SK-N-SH (cell line): ENCODE measurements at regions not wholly inside any gene's neighbourhood (a gene's known extent, or its start where the extent isn't known, plus 50 kb on each side); places are given as distances from the start of the nearest gene placed in this dataset.

Experiments
- CTCF ChIA-PET: fragments of 300-600, 350-600 bp; formaldehyde crosslinking; extraction: SDS; loops from one replicate; lab custom pipeline; 2021; lab: Yijun Ruan, JAX
- POLR2A ChIA-PET: fragments of 350-600 bp; sonication (Branson Sonifier 250); formaldehyde crosslinking; extraction: SDS; loops from one replicate; lab custom pipeline; 2020; ENCODE audit warnings: antibody characterized with exemption, inconsistent platforms; lab: Yijun Ruan, JAX
- DNase-seq: peaks from one replicate; pipeline ENCODE4 v3.0.0; 2012
- H2AFZ ChIP-seq: fragments of 200-600 bp; sonication (generic); 2 replicates; pipeline ENCODE4 v1.8.1; 2016; ENCODE audit warnings: antibody characterized with exemption, mild to moderate bottlenecking, low read depth
- H3F3A ChIP-seq: fragments of 200-600 bp; sonication (generic); replicated peaks from 2 replicates; pipeline ENCODE3; 2016; ENCODE audit warnings: antibody characterized with exemption, mild to moderate bottlenecking; ENCODE audit not compliant: insufficient read depth
- H3K27ac ChIP-seq, 2 experiments: fragments of 200-500 bp in 1 of 2; fragments of 200-600 bp in 1 of 2; sonication (Bioruptor generic) in 1 of 2; sonication (generic), shearing (Covaris generic) in 1 of 2; 2 replicates each; pipeline versions ENCODE4 v1.5.1 to v1.6.1; 2014 to 2016; ENCODE audit warnings: low read depth in 2 of 2, inconsistent platforms in 1 of 2, low read length in 1 of 2, mild to moderate bottlenecking in 1 of 2, mixed read lengths in 1 of 2
- H3K27me3 ChIP-seq: fragments of 200-600 bp; sonication (generic), shearing (Covaris generic); 2 replicates; pipeline ENCODE4 v1.6.1; 2016; ENCODE audit warnings: mixed run types; ENCODE audit not compliant: insufficient read depth
- H3K36me3 ChIP-seq, 2 experiments: fragments of 200-500 bp in 1 of 2; fragments of 200-600 bp in 1 of 2; sonication (Bioruptor generic) in 1 of 2; sonication (generic) in 1 of 2; replicated peaks in 1 of 2; 2 replicates each; pipeline versions ENCODE3 to v1.5.1; 2014 to 2016; ENCODE audit warnings: low read length in 1 of 2, mild to moderate bottlenecking in 1 of 2; ENCODE audit not compliant: insufficient read depth in 2 of 2, control insufficient read depth in 1 of 2
- H3K4me1 ChIP-seq, 2 experiments: fragments of 200-500 bp in 1 of 2; fragments of 200-600 bp in 1 of 2; sonication (Bioruptor generic) in 1 of 2; sonication (generic), shearing (Covaris generic) in 1 of 2; 2 replicates each; pipeline versions ENCODE4 v1.5.1 to v1.6.1; 2014 to 2016; ENCODE audit warnings: low read depth in 1 of 2, low read length in 1 of 2, mixed run types in 1 of 2; ENCODE audit not compliant: insufficient read depth in 2 of 2, control insufficient read depth in 1 of 2
- H3K4me2 ChIP-seq: fragments of 200-600 bp; sonication (generic), shearing (Covaris generic); 2 replicates; pipeline ENCODE4 v1.6.1; 2017; ENCODE audit warnings: mixed run types
- H3K4me3 ChIP-seq, 2 experiments: fragments of 200-500 bp in 1 of 2; fragments of 200-600 bp in 1 of 2; sonication (Bioruptor generic) in 1 of 2; sonication (generic), shearing (Covaris generic) in 1 of 2; 2 replicates each; pipeline versions ENCODE4 v1.5.1 to v1.8.1; 2014 to 2016; ENCODE audit warnings: low read depth in 2 of 2, inconsistent platforms in 1 of 2, low read length in 1 of 2, mild to moderate bottlenecking in 1 of 2, mixed read lengths in 1 of 2, moderate library complexity in 1 of 2
- H3K79me2 ChIP-seq: fragments of 200-600 bp; sonication (generic); 2 replicates; pipeline ENCODE4 v1.8.1; 2017; ENCODE audit warnings: mild to moderate bottlenecking; ENCODE audit not compliant: insufficient read depth
- H3K9ac ChIP-seq: fragments of 200-600 bp; sonication (generic); 2 replicates; pipeline ENCODE4 v1.6.1; 2017; ENCODE audit warnings: mixed run types
- H3K9me2 ChIP-seq: fragments of 200-600 bp; sonication (generic); 2 replicates; pipeline ENCODE4 v1.6.1; 2017; ENCODE audit warnings: mixed run types
- H3K9me3 ChIP-seq: fragments of 200-600 bp; sonication (generic); 2 replicates; pipeline ENCODE4 v1.6.1; 2017; ENCODE audit warnings: mixed run types, mild to moderate bottlenecking, moderate library complexity
- H4K20me1 ChIP-seq: fragments of 200-600 bp; sonication (generic); 2 replicates; pipeline ENCODE4 v1.6.1; 2017; ENCODE audit warnings: mild to moderate bottlenecking, mixed run types; ENCODE audit not compliant: insufficient read depth
- CHD2 ChIP-seq: fragments of 150-350 bp; IDR thresholded peaks from 2 replicates; pipeline ENCODE4 v1.6.1; 2018; ENCODE audit warnings: low read length; ENCODE audit not compliant: partially characterized antibody
- EP300 ChIP-seq, 2 experiments: IDR thresholded peaks; 2 replicates each; pipeline versions ENCODE4 v1.4.0 to v1.6.1; 2012; ENCODE audit warnings: borderline replicate concordance in 1 of 2, low read depth in 1 of 2, low read length in 1 of 2
- FOXJ3 ChIP-seq: sonication (generic); formaldehyde crosslinking; IDR thresholded peaks from 2 replicates; pipeline ENCODE4 v1.5.1; 2020; ENCODE audit warnings: mild to moderate bottlenecking, missing genetic modification reagents
- GATA2 ChIP-seq: sonication (generic); formaldehyde crosslinking; IDR thresholded peaks from 2 replicates; pipeline ENCODE4 v1.5.0; 2020; ENCODE audit warnings: mild to moderate bottlenecking, missing genetic modification reagents
- MEF2A ChIP-seq: IDR thresholded peaks from 2 replicates; pipeline ENCODE4 v1.4.0; 2012; ENCODE audit warnings: low read depth, borderline replicate concordance
- NFIC ChIP-seq: IDR thresholded peaks from 2 replicates; pipeline ENCODE4 v1.4.0; 2012; ENCODE audit warnings: borderline replicate concordance
- RCOR1 ChIP-seq: fragments of 150-350 bp; IDR thresholded peaks from 2 replicates; pipeline ENCODE4 v1.6.1; 2017; ENCODE audit warnings: antibody characterized with exemption, low read length
- RFX5 ChIP-seq: IDR thresholded peaks from 2 replicates; pipeline ENCODE4 v1.6.1; 2012; ENCODE audit warnings: mild to moderate bottlenecking, improper control_type of control experiment, low read length
- TCF12 ChIP-seq: IDR thresholded peaks from 2 replicates; pipeline ENCODE4 v1.4.0; 2012
- TEAD4 ChIP-seq: IDR thresholded peaks from 2 replicates; pipeline ENCODE4 v1.4.0; 2012; ENCODE audit warnings: mild to moderate bottlenecking, borderline replicate concordance; ENCODE audit not compliant: insufficient read depth
- YY1 ChIP-seq: IDR thresholded peaks from 2 replicates; pipeline ENCODE4 v1.4.0; 2012; ENCODE audit warnings: low read depth, mild to moderate bottlenecking
- WGBS: methylation state at CpG from one replicate; pipeline ENCODE4 v1.1.6; 2017; ENCODE audit warnings: low lambda C conversion rate; 5-methylcytosine and 5-hydroxymethylcytosine counted together
- TF ChIP-seq, protein P1 (sequence below): IDR thresholded peaks from 2 replicates; pipeline ENCODE4 v1.4.0; 2012; ENCODE audit warnings: low read depth, borderline replicate concordance
- TF ChIP-seq, protein P2 (sequence below): IDR thresholded peaks from 2 replicates; pipeline ENCODE4 v1.4.0; 2012; ENCODE audit warnings: low read depth, borderline replicate concordance
- TF ChIP-seq, protein P3 (sequence below): fragments of 150-350 bp; IDR thresholded peaks from 2 replicates; pipeline ENCODE4 v1.6.1; 2017; ENCODE audit warnings: antibody characterized with exemption, low read length, low read depth, borderline replicate concordance

DNA sequence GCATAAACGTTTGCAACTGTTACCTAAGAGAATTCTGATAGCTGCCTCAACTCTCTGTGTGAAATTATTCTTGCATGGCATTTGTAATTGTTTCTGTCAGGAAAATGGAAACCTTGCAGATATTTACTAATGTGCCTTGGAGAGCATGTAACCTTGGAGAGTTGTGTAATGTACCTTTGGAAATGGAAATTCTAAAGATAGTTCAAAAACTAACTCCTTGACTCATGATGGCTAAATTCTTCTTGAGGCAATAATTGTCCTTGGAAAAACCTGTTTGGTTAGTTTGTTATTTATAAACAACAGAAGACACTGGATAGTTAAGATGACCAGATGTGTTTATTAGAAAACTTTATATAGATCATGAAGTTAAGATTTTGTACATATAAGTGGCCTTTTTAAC, 1033.8 kb downstream of the PLA2G4A start (continued):
- TF ChIP-seq, protein P1, sequence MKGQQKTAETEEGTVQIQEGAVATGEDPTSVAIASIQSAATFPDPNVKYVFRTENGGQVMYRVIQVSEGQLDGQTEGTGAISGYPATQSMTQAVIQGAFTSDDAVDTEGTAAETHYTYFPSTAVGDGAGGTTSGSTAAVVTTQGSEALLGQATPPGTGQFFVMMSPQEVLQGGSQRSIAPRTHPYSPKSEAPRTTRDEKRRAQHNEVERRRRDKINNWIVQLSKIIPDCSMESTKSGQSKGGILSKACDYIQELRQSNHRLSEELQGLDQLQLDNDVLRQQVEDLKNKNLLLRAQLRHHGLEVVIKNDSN = no peak
- TF ChIP-seq MEF2A = no peak
- TF ChIP-seq, protein P2, sequence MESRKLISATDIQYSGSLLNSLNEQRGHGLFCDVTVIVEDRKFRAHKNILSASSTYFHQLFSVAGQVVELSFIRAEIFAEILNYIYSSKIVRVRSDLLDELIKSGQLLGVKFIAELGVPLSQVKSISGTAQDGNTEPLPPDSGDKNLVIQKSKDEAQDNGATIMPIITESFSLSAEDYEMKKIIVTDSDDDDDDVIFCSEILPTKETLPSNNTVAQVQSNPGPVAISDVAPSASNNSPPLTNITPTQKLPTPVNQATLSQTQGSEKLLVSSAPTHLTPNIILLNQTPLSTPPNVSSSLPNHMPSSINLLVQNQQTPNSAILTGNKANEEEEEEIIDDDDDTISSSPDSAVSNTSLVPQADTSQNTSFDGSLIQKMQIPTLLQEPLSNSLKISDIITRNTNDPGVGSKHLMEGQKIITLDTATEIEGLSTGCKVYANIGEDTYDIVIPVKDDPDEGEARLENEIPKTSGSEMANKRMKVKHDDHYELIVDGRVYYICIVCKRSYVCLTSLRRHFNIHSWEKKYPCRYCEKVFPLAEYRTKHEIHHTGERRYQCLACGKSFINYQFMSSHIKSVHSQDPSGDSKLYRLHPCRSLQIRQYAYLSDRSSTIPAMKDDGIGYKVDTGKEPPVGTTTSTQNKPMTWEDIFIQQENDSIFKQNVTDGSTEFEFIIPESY = no peak

DNA sequence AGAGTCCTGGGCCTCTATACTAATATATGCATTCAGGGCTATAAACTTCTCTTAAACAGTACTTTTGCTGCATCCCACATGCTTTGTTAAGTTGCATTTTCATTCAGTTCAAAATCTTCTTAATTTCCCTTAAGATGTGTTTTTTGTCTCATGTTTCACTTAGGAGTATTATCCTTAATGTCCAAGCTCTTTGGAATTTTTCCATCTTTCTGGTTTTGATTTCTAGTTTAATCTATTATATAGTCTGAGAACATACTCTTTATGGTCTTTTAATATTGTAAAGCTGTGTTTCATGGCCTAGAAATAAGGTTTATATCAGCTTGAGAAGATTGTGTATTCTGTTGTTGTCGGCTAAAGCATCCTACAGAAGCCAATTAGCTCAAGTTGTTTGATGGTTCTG, 1041.8 kb downstream of the PLA2G4A start:
- Histone ChIP-seq H3K36me3 (no peaks in the 10 kb centered on the region), H3K9me3 (no peaks in the 10 kb centered on the region), H3K4me1 (peaks cover 0 to 6% of the 10 kb centered on the region in 2 experiments; a peak in 2 of 4 replicates), H4K20me1 (no peaks in the 10 kb centered on the region), H3K4me2 (no peak overlapping the region), H2AFZ (no peak overlapping the region), H3K9ac (no peak overlapping the region), H3F3A (no peaks in the 10 kb centered on the region), H3K4me3 (no peak overlapping the region), H3K9me2 (no peaks in the 10 kb centered on the region), H3K27me3 (no peaks in the 10 kb centered on the region), H3K79me2 (no peaks in the 10 kb centered on the region), H3K27ac (peak overlapping the region in 1 of 2 experiments; percentile 85; a peak in 2 of 4 replicates)
- no peak for TF ChIP-seq RFX5
- ChIA-PET POLR2A (no interaction called here), CTCF (interaction anchor here (0.5 to 1.1 kb wide), 3 partner anchors 9 to 91 kb away, joined by 3 read pairs; no protein-coding TSS in a partner anchor)
- no peak for DNase-seq
- WGBS = 56% methylated on average over 1 of the region's 1 CpG

DNA sequence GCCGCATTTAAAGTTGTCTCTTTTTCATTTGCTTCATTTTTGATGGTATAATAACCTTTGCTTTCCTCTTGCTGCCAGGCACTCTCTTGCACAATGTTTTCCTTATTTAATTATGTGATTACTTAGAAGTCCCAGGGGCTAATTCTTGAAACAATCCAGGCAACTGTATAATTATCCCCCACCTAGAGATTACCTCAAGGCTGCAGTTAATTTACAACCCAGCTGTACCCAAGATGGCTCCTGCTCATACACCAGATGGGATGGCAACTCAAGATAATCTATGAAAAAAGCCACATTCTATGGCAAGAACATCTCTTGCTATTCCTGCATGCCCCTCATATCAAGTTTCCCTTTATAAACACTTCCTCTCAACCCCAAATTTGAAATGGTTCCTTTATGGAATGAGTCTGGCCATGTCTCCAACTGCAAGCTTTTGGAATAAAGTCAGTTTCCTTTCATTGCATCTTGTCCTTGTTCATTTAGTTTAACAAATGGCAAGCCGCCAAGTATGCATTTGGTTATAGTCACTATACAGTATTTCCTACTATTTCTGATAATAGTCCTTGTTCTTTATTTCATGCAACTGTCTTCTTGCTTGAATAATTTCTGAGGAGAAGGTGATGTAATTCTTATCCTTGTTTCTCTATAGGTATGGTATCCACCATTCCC, 1042.6 kb downstream of the PLA2G4A start:
- WGBS = 62% methylated on average over 2 of the region's 2 CpGs
- peak; percentile 43 for DNase-seq
- Histone ChIP-seq H3K9me2 (no peaks in the 10 kb centered on the region), H3K27me3 (no peaks in the 10 kb centered on the region), H3K9me3 (no peaks in the 10 kb centered on the region), H3K4me1 (peaks cover 0 to 6% of the 10 kb centered on the region in 2 experiments; a peak in 2 of 4 replicates), H2AFZ (no peak overlapping the region; the same call in 1 of the 2 replicates), H3K79me2 (no peaks in the 10 kb centered on the region), H3K36me3 (no peaks in the 10 kb centered on the region), H3K4me2 (no peak overlapping the region), H3K27ac (peak overlapping the region in 1 of 2 experiments; percentile 85; a peak in 2 of 4 replicates), H3K4me3 (no peak overlapping the region), H4K20me1 (no peaks in the 10 kb centered on the region), H3F3A (no peaks in the 10 kb centered on the region), H3K9ac (no peak overlapping the region)
- ChIA-PET POLR2A (no interaction called here), CTCF (interaction anchor here (1.1 kb wide), 1 partner anchor 10 kb away, joined by 3 read pairs; no protein-coding TSS in a partner anchor)
- TF ChIP-seq TCF12 (peak; percentile 52), YY1 (no peak), FOXJ3 (CRISPR knock-in tag) (0 out of 2 replicates have a peak, but pooled peaks have one; percentile 75), CHD2 (peak; percentile 76), EP300 (IDR thresholded peaks at IDR 0.05; ENCODE audit: borderline replicate concordance in 1 of 2, low read depth in 1 of 2, low read length in 1 of 2) (peak in 1 of 2 experiments; percentile 91; a peak in 1 of 4 replicates), GATA2 (peak; percentile 84), NFIC (0 out of 2 replicates have a peak, but pooled peaks have one; percentile 9), TEAD4 (0 out of 2 replicates have a peak, but pooled peaks have one; percentile 25), RCOR1 (peak; percentile 74; the same call in 1 of the 2 replicates)
- TF ChIP-seq, protein P3, sequence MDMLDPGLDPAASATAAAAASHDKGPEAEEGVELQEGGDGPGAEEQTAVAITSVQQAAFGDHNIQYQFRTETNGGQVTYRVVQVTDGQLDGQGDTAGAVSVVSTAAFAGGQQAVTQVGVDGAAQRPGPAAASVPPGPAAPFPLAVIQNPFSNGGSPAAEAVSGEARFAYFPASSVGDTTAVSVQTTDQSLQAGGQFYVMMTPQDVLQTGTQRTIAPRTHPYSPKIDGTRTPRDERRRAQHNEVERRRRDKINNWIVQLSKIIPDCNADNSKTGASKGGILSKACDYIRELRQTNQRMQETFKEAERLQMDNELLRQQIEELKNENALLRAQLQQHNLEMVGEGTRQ = no peak
- TF ChIP-seq, protein P2 = no peak
